A673 (cell line): ENCODE measurements at regions not wholly inside any gene's neighbourhood (a gene's known extent, or its start where the extent isn't known, plus 50 kb on each side); places are given as distances from the start of the nearest gene placed in this dataset.

Experiments
- BruUV-seq: library from RNA; stranded (reverse); fragments of 400-500 nt; replicated peaks from 2 replicates; lab custom pipeline; 2021; lab: Mats Ljungman, UMichigan
- CTCF ChIA-PET: fragments of 300-600 bp; sonication (Branson Sonifier 250); formaldehyde crosslinking; loops from one replicate; lab custom pipeline; 2022; ENCODE audit warnings: antibody characterized with exemption; lab: Charles Lee
- POLR2A ChIA-PET: fragments of 300-600 bp; sonication (Branson Sonifier 250); formaldehyde crosslinking; loops from one replicate; lab custom pipeline; 2022; ENCODE audit warnings: antibody characterized with exemption; ENCODE audit not compliant: low non-redundant PET; lab: Charles Lee
- DNase-seq: peaks from one replicate; pipeline ENCODE4 v3.0.0-alpha.2; 2015; ENCODE audit warnings: low spot score
- H3K27ac ChIP-seq: fragments of 200-600 bp; sonication (generic); 2 replicates; pipeline ENCODE4 v1.5.1; 2016; ENCODE audit warnings: mixed run types, low read depth, mild to moderate bottlenecking, mixed read lengths, antibody characterized with exemption, low read length; ENCODE audit not compliant: poor library complexity, severe bottlenecking
- H3K27me3 ChIP-seq: fragments of 200-600 bp; sonication (generic); replicated peaks from 2 replicates; pipeline ENCODE4 v1.6.1; 2017; ENCODE audit warnings: mixed run types, low read depth, mild to moderate bottlenecking, mixed read lengths, antibody characterized with exemption, low read length; ENCODE audit not compliant: insufficient read depth, poor library complexity
- H3K36me3 ChIP-seq: fragments of 200-600 bp; sonication (generic); 2 replicates; pipeline ENCODE4 v1.6.1; 2016; ENCODE audit warnings: mixed run types, mild to moderate bottlenecking, mixed read lengths, antibody characterized with exemption, low read length; ENCODE audit not compliant: insufficient read depth, poor library complexity, severe bottlenecking
- H3K4me1 ChIP-seq: fragments of 200-600 bp; sonication (generic); 2 replicates; pipeline ENCODE4 v1.6.1; 2017; ENCODE audit warnings: mixed run types, mild to moderate bottlenecking, mixed read lengths, antibody characterized with exemption, low read length; ENCODE audit not compliant: insufficient read depth, poor library complexity, severe bottlenecking
- H3K4me3 ChIP-seq: fragments of 200-600 bp; sonication (generic); 2 replicates; pipeline ENCODE4 v1.5.1; 2016; ENCODE audit warnings: low read depth, mixed run types, mild to moderate bottlenecking, mixed read lengths, low read length; ENCODE audit not compliant: poor library complexity, severe bottlenecking
- H3K9me3 ChIP-seq: fragments of 200-600 bp; sonication (generic); 2 replicates; pipeline ENCODE4 v1.6.1; 2016; ENCODE audit warnings: mixed run types, low read depth, mild to moderate bottlenecking, mixed read lengths, antibody characterized with exemption, low read length; ENCODE audit not compliant: poor library complexity, severe bottlenecking
- CTCF ChIP-seq: fragments of 300-800, 200-600 bp; sonication (generic); conservative IDR thresholded peaks from 2 replicates; pipeline ENCODE4 v1.5.1; 2017; ENCODE audit warnings: low read depth, mild to moderate bottlenecking, antibody characterized with exemption, low read length, moderate library complexity, mixed read lengths
- EZH2 ChIP-seq: fragments of 200-600 bp; sonication (generic); IDR thresholded peaks from 2 replicates; pipeline ENCODE4 v1.6.1; 2017; ENCODE audit warnings: borderline replicate concordance, low read depth, mild to moderate bottlenecking, mixed read lengths, antibody characterized with exemption, low read length; ENCODE audit not compliant: poor library complexity, severe bottlenecking
- intact Hi-C: fragments of 100-400 bp; cut with micrococcal nuclease; formaldehyde crosslinking; loops from one replicate; pipeline ENCODE4 v1.10.0; 2022; ENCODE audit not compliant: unreplicated experiment

GRCh38 chr9:115220319-115221005 is 102.5 kb upstream of the TNC start:
- intact Hi-C loops: no loop called here
- no peaks in the 10 kb centered on the region for H3K36me3 ChIP-seq
- BruUV-seq: no TSS peak
- TF ChIP-seq EZH2 (no peak), CTCF (no peak)
- peak overlapping the region; percentile 45 for H3K27ac ChIP-seq
- POLR2A ChIA-PET: interaction anchor here (0.6 kb wide), 2 partner anchors 12 to 103 kb away, joined by 3 to 6 read pairs; no protein-coding TSS in a partner anchor
- H3K9me3 ChIP-seq: no peaks in the 10 kb centered on the region
- CTCF ChIA-PET: interaction anchor here (0.6 kb wide), 1 partner anchor 304 kb away, joined by 3 read pairs; no protein-coding TSS in a partner anchor
- peak; percentile 64 for DNase-seq
- H3K27me3 ChIP-seq: no peaks in the 10 kb centered on the region
- H3K4me3 ChIP-seq: no peak overlapping the region
- peaks cover 41% of the 10 kb centered on the region for H3K4me1 ChIP-seq

GRCh38 chr9:115223471-115223870 is 105.5 kb upstream of the TNC start:
- H3K4me3 ChIP-seq: no peak overlapping the region
- no peaks in the 10 kb centered on the region for H3K27me3 ChIP-seq
- intact Hi-C loops: no loop called here
- BruUV-seq: no TSS peak
- no peak overlapping the region for H3K27ac ChIP-seq
- H3K36me3 ChIP-seq: no peaks in the 10 kb centered on the region
- no peaks in the 10 kb centered on the region for H3K9me3 ChIP-seq
- peak; percentile 49 for DNase-seq
- H3K4me1 ChIP-seq: peaks cover 26% of the 10 kb centered on the region
- no peak for TF ChIP-seq EZH2
- TF ChIP-seq CTCF: no peak
- ChIA-PET CTCF (no interaction called here), POLR2A (no interaction called here)

- no peak for DNase-seq
- intact Hi-C loops: loop anchor here (5.0 kb wide), 1 partner anchor 297 kb away; no protein-coding TSS in a partner anchor
- H3K27me3 ChIP-seq: no peaks in the 10 kb centered on the region
- no peak overlapping the region for H3K4me3 ChIP-seq
- H3K4me1 ChIP-seq: peaks cover 18% of the 10 kb centered on the region
- TF ChIP-seq CTCF (no peak), EZH2 (no peak)
- H3K9me3 ChIP-seq: no peaks in the 10 kb centered on the region
- H3K27ac ChIP-seq: no peak overlapping the region
- H3K36me3 ChIP-seq: no peaks in the 10 kb centered on the region
- ChIA-PET POLR2A (no interaction called here), CTCF (no interaction called here)
- no TSS peak for BruUV-seq
Measured at GRCh38 chr9:115225459-115226116, 107.6 kb upstream of the TNC start.
